ENCODE measurements at regions not wholly inside any gene's neighbourhood (a gene's known extent, or its start where the extent isn't known, plus 50 kb on each side); places are given as distances from the start of the nearest gene placed in this dataset.

DNA sequence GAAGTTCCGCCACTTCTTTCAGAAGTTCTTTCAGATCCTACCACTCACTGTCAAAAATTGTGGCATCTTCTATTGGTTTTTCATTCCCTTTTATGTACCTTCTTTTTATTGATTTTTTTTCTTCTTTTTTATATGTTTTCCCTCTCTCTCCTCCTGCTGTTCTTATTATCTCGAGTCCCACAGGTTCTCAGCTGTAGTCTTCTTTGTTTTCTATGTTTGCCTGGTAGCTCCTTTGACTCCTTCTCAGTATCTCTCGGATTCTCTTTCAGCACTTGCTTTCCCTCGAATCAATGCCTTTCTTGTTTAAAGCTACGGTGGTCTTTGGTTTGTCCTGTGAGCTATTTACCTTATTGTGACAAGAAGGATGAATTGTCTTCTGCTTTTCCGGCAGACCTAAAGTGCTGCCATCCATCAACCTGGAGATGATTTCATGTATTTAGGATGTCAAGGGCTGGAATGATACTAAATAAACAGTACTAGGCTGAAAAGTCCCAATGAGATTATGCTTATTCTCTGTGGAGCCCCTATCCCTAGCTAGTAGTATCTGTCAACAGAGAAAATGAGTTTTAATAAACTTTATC is 541.7 kb downstream of the NOVA1 start:
- Histone ChIP-seq H3K27me3 (ENCODE audit: control insufficient read depth in 2 of 2, insufficient read depth in 2 of 2, low read length in 2 of 2) (no peaks in the 10 kb centered on the region), H3K36me3 (ENCODE audit: control insufficient read depth, insufficient read depth, low read length) (no peaks in the 10 kb centered on the region), H3K4me2 (ENCODE audit: insufficient read depth, low read length) (no peak overlapping the region), H3K9me1 (ENCODE audit: control insufficient read depth, insufficient read depth, low read length) (no peaks in the 10 kb centered on the region), H3K4me1 (replicated peaks in 1 of 2; ENCODE audit: control insufficient read depth in 2 of 2, insufficient read depth in 2 of 2, low read length in 2 of 2) (no peaks in the 10 kb centered on the region), H3K4me3 (no peak overlapping the region), H3K9ac (ENCODE audit: insufficient read depth in 1 of 2, low read depth in 2 of 2, low read length in 2 of 2) (no peak overlapping the region), H3K9me3 (replicated peaks; ENCODE audit: control insufficient read depth, insufficient read depth, low read depth, low read length) (no peaks in the 10 kb centered on the region), H3K79me2 (ENCODE audit: control insufficient read depth, insufficient read depth, low read length) (no peaks in the 10 kb centered on the region), H4K20me1 (replicated peaks; ENCODE audit: control insufficient read depth, insufficient read depth, low read length) (no peaks in the 10 kb centered on the region), H2AFZ (ENCODE audit: low read depth, low read length) (no peak overlapping the region), H3K27ac (ENCODE audit: extremely low read depth, low read depth, low read length) (no peak overlapping the region)
- ATAC-seq (no peak), DNase-seq (ENCODE audit: extremely low read depth in 1 of 4, low spot score in 3 of 4) (no peak), FAIRE-seq (no peak)
- ChIA-PET POLR2A (no interaction called here), CTCF (ENCODE audit: low intra/inter-chr PET ratio) (no interaction called here)
- 0% methylated on average over 6 of the region's 6 CpGs for WGBS (ENCODE audit: insufficient coverage, low coverage, missing lambda C conversion rate)
- intact Hi-C loops (cut with micrococcal nuclease), result no loop called here
- in situ Hi-C loops (cut with MboI), result no loop called here
- no TSS peak for BruUV-seq (replicated peaks)
- TF ChIP-seq U2AF2 (optimal IDR thresholded peaks at IDR 0.05; ENCODE audit: low read depth, low read length), result no peak
- TF ChIP-seq, protein P1, sequence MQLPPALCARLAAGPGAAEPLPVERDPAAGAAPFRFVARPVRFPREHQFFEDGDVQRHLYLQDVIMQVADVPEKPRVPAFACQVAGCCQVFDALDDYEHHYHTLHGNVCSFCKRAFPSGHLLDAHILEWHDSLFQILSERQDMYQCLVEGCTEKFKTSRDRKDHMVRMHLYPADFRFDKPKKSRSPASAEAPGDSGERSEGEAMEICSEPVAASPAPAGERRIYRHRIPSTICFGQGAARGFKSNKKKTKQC (CRISPR knock-in tag; IDR thresholded peaks at IDR 0.05), result no peak
- no peak for TF ChIP-seq CCAR2 (IDR thresholded peaks at IDR 0.05; ENCODE audit: low read depth, low read length)
- TF ChIP-seq, protein P2, sequence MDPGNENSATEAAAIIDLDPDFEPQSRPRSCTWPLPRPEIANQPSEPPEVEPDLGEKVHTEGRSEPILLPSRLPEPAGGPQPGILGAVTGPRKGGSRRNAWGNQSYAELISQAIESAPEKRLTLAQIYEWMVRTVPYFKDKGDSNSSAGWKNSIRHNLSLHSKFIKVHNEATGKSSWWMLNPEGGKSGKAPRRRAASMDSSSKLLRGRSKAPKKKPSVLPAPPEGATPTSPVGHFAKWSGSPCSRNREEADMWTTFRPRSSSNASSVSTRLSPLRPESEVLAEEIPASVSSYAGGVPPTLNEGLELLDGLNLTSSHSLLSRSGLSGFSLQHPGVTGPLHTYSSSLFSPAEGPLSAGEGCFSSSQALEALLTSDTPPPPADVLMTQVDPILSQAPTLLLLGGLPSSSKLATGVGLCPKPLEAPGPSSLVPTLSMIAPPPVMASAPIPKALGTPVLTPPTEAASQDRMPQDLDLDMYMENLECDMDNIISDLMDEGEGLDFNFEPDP (CRISPR knock-in tag; IDR thresholded peaks at IDR 0.05), result no peak
- TF ChIP-seq SIRT6 (IDR thresholded peaks at IDR 0.05; ENCODE audit: low read depth, low read length), result no peak
- TF ChIP-seq TAF7 (tag; IDR thresholded peaks at IDR 0.05), result no peak
- no peak for TF ChIP-seq TBP (optimal IDR thresholded peaks at IDR 0.05; ENCODE audit: low read depth, low read length)
- TF ChIP-seq, protein P3, sequence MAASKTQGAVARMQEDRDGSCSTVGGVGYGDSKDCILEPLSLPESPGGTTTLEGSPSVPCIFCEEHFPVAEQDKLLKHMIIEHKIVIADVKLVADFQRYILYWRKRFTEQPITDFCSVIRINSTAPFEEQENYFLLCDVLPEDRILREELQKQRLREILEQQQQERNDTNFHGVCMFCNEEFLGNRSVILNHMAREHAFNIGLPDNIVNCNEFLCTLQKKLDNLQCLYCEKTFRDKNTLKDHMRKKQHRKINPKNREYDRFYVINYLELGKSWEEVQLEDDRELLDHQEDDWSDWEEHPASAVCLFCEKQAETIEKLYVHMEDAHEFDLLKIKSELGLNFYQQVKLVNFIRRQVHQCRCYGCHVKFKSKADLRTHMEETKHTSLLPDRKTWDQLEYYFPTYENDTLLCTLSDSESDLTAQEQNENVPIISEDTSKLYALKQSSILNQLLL (CRISPR knock-in tag; IDR thresholded peaks at IDR 0.05; ENCODE audit: borderline replicate concordance), result no peak
- TF ChIP-seq ZNF133 (CRISPR knock-in tag; IDR thresholded peaks at IDR 0.05), result no peak
- TF ChIP-seq SAFB (IDR thresholded peaks at IDR 0.05; ENCODE audit: borderline replicate concordance, low read depth, low read length), result no peak
- TF ChIP-seq ZBED1 (IDR thresholded peaks at IDR 0.05), result no peak
- no peak for TF ChIP-seq ZBTB17 (CRISPR knock-in tag; IDR thresholded peaks at IDR 0.05)
- no peak for TF ChIP-seq HSF4 (CRISPR knock-in tag; IDR thresholded peaks at IDR 0.05; ENCODE audit: borderline replicate concordance)
- TF ChIP-seq KDM2B (CRISPR knock-in tag; IDR thresholded peaks at IDR 0.05), result no peak
- TF ChIP-seq, protein P4, sequence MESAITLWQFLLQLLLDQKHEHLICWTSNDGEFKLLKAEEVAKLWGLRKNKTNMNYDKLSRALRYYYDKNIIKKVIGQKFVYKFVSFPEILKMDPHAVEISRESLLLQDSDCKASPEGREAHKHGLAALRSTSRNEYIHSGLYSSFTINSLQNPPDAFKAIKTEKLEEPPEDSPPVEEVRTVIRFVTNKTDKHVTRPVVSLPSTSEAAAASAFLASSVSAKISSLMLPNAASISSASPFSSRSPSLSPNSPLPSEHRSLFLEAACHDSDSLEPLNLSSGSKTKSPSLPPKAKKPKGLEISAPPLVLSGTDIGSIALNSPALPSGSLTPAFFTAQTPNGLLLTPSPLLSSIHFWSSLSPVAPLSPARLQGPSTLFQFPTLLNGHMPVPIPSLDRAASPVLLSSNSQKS (CRISPR knock-in tag; IDR thresholded peaks at IDR 0.05), result no peak

Data from K562 (cell line).